GM12874 (cell line): ENCODE measurements at regions not wholly inside any gene's neighbourhood (a gene's known extent, or its start where the extent isn't known, plus 50 kb on each side); places are given as distances from the start of the nearest gene placed in this dataset.

Source experiments
- CTCF ChIP-seq: IDR thresholded peaks from 2 replicates; pipeline ENCODE4 v1.5.1; 2011; ENCODE audit warnings: low read depth, mild to moderate bottlenecking, control low read depth, low read length, moderate library complexity; ENCODE audit not compliant: insufficient read depth

GRCh38 chr18:55787536-55788073 lies 199.6 kb upstream of the TCF4 start:
- TF ChIP-seq CTCF: no peak

DNA sequence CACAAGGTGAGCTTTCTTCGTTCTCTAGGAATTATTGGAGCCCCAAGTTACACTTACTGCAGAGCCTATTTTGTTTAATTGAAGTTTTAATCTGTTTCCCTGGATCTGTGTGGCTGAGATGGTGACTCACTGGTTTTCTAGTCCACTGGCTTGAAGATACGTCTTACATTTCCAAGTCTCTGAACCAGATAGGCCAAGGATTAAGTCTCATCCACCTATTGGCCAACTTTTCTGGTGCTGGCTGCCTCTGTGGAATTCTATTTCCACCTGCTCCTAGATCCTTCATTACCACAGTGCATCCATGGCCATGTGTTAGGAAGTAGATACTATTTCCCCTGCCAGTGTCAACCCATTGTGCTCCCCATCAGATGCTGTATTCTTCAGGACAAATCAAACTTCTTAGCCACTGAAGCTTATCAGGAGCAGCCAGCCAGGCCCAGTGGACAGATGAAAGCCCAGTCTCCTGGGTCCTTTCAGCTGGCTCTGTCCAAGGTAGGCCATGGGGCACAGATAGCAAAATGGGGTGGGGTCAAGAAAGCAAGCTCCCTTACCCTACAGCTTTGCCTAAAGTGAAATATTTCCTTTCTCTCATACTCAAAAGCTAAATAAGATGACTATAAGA lies 198.8 kb upstream of the TCF4 start:
- no peak for TF ChIP-seq CTCF

DNA sequence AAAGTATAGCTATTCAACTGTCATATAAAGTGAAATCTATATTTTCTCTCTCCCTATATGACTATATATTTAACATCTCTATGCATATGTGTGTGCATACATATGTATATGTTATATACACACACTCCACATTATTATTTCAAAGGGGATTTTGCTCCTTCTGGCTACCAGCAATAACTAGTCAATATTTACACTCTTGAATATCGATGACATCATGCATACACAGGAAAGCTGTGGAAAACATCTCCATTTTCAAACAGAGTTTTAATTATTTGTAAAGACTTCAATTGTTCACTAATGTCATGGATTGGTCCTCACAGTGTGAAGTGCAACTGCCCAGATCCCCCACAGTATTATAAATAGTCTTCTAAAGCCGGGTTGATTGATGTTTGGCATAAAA lies 195.9 kb upstream of the TCF4 start:
- TF ChIP-seq CTCF: no peak

DNA sequence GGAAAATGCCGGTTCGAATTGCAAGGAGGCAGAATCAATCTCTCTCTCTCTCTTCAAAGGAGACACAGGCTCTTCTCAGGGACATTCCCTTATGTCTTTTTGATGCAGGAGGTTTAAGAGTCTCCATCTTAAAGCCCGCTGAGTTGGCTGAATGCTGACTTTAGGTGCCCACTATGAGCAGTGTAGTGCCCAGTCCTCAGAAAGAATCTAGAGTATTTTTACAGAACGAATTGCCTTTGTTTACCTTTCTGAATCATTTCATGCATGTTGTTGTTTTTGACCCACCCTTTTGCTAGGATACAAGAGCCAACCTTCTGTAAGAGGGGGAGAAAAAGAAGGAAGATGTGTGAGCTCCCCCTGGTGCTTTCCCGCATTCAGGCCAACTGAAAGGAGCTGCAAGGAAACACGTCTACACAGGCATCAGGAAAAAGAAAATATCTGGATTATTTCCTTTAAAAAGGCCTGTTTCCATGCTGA lies 193.5 kb upstream of the TCF4 start:
- TF ChIP-seq CTCF: no peak

- no peak for TF ChIP-seq CTCF
These were observed 192.6 kb upstream of the TCF4 start for GRCh38 chr18:55780586-55781071.

DNA sequence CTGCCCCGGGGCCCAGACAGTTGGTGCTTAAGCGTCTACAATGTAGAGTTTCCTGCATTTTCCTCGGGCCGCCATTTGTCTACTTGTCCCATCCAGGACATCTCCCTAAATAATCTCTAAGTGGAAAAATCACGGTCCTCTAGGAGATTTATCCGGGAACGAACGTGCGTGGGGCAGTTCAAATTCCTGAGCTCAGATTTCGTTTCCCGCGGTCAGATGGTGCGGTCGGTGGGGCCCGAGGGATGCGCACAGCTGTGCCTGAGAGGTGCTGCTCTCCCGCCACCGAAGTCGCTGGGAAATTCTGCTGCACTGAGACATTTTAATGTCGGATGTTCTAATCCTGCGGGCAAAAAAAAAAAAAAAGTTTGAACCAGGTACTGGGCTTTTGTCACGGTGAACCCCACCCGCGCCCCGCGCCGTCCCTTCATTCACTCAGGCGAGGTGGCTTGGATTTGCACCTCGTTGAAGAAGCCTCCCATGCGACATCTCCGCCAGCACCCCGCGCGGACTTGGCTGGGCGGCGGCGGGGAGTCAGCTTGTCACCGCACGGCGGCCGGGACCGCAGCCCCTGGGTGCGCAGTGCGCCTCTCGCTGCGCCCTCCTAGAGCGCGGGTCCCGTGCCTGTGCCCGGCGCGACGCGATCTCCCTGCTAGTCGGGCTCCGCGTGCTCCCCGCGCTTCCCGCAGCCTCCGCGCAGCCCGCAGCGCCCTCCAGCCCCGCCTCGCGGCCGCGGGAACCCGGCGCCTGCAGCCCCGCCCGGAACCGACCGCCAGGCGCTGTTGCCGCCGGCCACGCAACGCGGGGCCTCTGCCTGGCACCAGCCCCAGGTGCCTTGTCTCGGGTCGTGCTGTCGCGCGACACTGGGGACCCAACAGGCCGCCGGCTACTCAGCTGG lies 191.9 kb upstream of the TCF4 start:
- TF ChIP-seq CTCF: no peak
